Effector CD4-positive, alpha-beta T cell (primary cell): ENCODE measurements at regions not wholly inside any gene's neighbourhood (a gene's known extent, or its start where the extent isn't known, plus 50 kb on each side); places are given as distances from the start of the nearest gene placed in this dataset.
"Not testable (repeated sequence)": the region's sequence is repeated elsewhere in the genome, so short reads cannot be mapped to it uniquely, and the experiment has no call there.

Experiments used
- DNase-seq: peaks from one replicate; pipeline ENCODE4 v3.0.0-alpha.2; 2020

DNA sequence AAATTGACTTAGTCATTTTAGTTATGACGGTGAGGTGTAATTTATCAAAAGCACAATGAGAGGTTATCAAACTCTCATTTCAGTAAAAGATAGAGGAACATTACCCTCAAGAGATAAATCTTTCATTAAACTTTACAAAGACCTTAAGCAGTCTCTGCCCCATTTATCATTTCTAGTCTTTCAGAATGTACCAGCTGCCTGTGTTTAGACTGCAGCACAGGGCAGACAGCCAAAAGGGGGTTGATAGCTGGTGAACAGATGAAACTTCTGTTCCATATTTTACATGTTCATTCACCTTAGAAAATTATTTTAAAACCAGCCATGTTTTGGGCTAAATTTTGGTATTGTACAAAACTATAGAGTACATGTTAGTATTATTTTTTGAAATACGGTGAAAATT lies 514.6 kb upstream of the CNTN3 start:
- no peak for DNase-seq

GRCh38 chr3:75136100-75136897 lies 521.8 kb upstream of the CNTN3 start:
- no peak for DNase-seq

DNA sequence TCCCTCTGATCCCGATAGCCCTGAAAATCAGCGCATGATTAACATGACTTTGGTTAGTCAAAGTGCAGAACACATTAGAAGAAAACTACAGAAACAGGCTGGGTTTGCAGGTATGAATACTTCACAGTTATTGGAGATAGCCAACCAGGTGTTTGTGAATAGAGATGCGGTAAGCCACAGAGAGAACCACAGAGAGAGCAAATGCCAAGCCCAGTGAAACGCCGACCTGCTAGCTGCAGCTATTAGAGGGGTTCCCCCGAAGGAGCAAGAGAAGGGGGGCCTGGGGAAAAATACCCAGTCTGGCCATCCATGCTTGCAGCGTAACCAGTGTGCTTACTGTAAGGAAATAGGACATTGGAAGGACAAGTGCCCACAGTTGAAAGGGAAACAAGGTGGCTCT lies 523.9 kb upstream of the CNTN3 start:
- DNase-seq, result no peak

GRCh38 chr3:75140904-75141615 lies 523.1 kb upstream of the FRG2C start:
- no peak for DNase-seq

- DNase-seq, result no peak
Measured at GRCh38 chr3:75144406-75144805, 519.7 kb upstream of the FRG2C start.

DNA sequence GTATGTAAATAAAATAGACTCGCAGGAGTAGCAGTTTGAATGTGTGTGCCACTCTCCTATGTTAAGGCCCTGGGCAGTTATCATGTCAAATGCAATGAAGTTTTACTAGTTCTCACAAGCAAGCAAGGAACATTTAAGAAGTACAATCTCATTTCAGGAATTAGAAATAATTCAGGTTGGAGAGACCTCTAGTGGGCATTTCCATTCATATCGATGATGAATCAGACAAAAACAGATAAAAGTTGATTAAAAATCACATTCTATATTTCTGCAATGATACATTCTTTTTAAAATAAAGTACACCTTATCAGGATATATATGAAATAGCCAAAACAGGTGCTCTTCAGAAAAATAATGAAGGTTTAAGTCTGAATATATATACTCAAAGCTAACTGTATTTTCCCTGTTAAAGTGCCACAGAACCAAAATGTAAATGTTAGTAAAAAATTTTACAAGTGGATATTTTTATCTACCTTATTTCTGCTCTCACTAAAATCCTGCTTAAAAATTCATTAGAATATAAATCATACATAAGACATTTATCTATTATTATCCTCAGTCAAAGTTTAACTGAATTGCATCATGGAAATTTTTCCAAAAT lies 492.4 kb upstream of the FRG2C start:
- DNase-seq, result no peak

DNA sequence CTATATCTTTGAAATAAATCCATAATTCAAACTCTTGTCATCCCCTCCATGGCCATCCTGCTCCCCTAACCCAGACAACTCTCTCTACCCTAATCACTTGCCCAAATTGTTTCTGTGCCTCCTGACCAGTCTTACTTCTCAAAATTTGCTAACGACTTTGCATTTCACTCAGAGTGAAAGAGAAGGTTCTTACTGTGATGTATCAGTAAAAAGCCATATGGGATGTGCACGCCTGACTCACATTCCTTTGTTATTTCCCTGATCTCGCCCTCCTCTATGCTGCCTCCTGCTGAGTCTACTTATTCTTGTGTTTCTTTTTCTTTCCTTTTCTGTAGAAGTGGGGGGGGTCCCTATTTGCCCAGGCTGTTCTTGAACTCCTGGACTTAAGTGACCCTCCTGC lies 487.2 kb upstream of the FRG2C start:
- DNase-seq, result no peak

GRCh38 chr3:75180235-75180944 lies 483.7 kb upstream of the FRG2C start:
- DNase-seq, result no peak

DNA sequence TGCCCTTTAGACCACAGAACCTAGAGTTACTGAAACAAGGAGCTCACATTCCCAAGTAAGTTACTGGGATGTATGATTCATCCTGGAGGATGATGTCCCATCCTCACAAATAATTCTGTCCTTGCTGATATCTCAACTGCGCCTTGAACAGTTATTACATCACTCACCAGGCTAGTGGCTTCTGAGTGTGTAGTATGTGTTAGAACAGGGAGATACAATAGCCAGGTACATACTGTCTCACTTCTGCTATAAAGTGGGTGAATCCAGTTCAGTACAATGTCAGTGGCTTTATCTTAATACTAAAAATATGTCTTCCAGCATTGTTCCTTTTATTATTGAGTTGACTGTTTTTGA lies 483.2 kb upstream of the FRG2C start:
- DNase-seq, result no peak

DNA sequence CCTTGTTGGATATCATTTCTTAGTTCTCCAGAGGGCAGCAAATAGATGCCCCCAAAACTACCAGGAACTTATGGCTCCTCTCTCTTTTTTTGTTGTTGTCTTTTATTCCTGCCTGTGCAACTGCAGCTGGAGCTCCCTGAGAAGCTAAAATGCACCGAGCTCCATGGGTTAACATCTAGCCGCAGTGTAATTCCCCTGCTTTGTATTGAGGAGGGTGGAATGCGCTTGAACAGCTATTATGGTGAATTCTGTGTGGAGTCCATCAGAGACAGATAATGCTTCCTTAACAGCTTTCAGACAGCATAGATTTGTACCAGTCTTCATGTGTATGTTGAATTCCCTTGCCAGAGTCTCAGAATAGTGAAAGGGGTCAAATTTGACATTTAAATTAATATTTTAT lies 475.2 kb upstream of the FRG2C start:
- no peak for DNase-seq

- DNase-seq, result peak; percentile 31
Measured at GRCh38 chr3:75192146-75192616, 471.9 kb upstream of the FRG2C start.

DNA sequence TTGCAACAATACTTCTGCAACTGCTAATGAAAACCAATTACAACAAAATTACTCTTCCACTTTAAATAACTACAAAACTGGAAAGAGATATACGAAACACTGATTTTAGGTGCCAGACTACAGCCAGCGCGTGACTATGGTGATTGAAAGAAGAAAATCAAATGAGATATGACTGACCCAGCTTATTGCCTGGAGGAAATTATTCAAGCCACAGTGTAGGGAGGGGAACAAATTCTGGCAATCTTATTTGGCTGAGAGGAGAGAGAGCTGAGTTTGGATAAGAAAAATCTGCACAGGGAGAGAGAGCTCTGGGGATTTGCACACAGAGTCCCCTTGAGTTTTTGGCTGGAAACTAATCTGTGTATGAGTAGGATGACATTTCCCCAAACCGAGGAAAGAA lies 470.3 kb upstream of the FRG2C start:
- DNase-seq, result no peak

- not testable (repeated sequence) for DNase-seq
Measured at GRCh38 chr3:75214332-75214731, 449.8 kb upstream of the FRG2C start.

DNA sequence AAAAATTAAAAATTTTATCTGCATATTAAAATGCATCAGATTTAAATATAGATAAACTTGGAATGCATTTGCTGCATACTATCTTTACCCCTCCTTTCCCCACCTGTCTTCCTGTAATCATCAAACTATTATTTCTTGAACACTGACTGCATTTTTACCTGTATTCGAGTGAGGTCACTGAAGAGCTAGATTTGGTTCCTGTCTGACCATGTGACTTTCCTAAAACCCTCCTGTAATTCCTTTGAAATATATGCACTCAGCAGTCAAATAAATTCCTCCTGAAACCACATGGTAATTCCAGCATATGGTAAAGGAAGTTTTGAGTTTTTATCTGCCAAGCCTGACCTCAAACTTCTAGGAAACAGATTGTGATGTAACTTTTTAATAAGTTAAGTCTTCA lies 445.6 kb upstream of the FRG2C start:
- DNase-seq, result no peak

GRCh38 chr3:75220932-75221331 lies 443.2 kb upstream of the FRG2C start:
- DNase-seq, result no peak

- no peak for DNase-seq
Measured at GRCh38 chr3:75224412-75224811, 439.7 kb upstream of the FRG2C start.

GRCh38 chr3:75232216-75232615 lies 431.9 kb upstream of the FRG2C start:
- DNase-seq, result no peak

- DNase-seq, result no peak
Measured at GRCh38 chr3:75235631-75236030, 428.5 kb upstream of the FRG2C start.

DNA sequence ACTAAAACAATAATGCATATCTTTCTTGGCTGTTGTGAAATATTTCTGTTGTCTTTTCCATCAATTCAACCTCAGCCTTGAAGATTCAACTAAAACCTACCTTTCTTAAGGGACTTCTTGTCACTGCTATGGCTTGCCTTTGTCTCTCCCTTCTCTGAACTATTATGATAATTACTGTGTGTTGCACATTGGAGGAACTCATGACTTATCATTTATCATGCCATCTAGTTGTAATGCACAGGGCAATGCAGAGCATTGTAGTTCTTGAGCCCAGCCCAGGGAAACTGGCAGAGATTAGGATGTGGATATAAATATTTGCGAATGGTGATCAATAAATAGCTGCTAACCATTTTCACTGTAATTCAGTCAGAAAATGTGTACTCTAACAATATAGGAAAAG lies 427.1 kb upstream of the FRG2C start:
- no peak for DNase-seq

GRCh38 chr3:75237477-75237876 lies 426.7 kb upstream of the FRG2C start:
- DNase-seq, result no peak

DNA sequence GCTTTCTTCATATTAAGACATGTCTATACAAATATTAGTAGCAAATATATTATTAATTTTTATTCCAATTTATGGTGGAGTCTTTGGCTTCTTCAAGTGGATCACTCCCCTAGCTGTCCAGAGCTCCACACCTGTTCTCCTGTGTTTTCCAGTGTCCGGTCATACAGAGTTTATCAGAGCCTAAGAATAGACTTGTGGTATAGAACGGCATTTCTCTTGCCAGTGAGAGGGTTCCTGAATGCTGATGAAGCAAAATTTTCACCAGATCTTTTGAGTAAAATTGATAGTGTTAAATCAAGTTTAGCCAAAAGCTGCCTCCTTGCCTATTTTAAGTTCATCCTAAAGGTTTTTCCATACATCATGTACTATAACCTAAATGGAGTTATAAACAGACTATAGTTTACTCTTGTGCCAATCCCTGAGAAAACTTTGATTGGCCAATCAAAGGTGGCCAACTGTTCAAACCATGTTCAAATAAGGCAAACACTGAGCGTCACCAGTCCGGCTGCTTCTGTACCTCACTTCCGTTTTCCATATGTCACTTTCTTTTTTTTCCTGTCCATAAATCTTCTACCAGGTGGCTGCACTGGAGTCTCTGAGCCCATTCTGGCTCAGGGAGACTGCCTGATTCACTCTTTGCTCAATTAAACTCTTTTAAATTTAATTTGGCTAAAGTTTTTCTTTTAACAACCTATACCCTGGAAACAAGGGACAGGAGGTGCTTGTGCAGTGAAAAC lies 422.7 kb upstream of the FRG2C start:
- DNase-seq, result not testable (repeated sequence)

GRCh38 chr3:75242012-75242735 lies 422.0 kb upstream of the FRG2C start:
- DNase-seq, result no peak
